GM23338 (cell line): ENCODE measurements at regions not wholly inside any gene's neighbourhood (a gene's known extent, or its start where the extent isn't known, plus 50 kb on each side); places are given as distances from the start of the nearest gene placed in this dataset.

Source experiments
- ATAC-seq: fragments of 200-7000 bp; cut with Tn5 transposase; 3 replicates; pipeline ENCODE4 v1.9.1; 2020
- DNase-seq: peaks from one replicate; pipeline ENCODE4 v3.0.0-alpha.2; 2015; ENCODE audit warnings: low spot score
- H2AFZ ChIP-seq: fragments of 200-600 bp; sonication (generic); 2 replicates; pipeline ENCODE4 v1.8.0; 2016; ENCODE audit warnings: antibody characterized with exemption, mild to moderate bottlenecking, moderate library complexity
- H3F3A ChIP-seq: fragments of 200-600 bp; sonication (generic); replicated peaks from 2 replicates; pipeline ENCODE4 v1.8.0; 2017; ENCODE audit warnings: antibody characterized with exemption, mixed run types, low read depth
- H3K27ac ChIP-seq: fragments of 200-600 bp; sonication (generic); 2 replicates; pipeline ENCODE4 v1.6.1; 2016; ENCODE audit warnings: low read depth
- H3K27me3 ChIP-seq: fragments of 200-600 bp; sonication (generic); 2 replicates; pipeline ENCODE4 v1.8.0; 2016; ENCODE audit warnings: mild to moderate bottlenecking, mixed run types, moderate library complexity; ENCODE audit not compliant: insufficient read depth
- H3K36me3 ChIP-seq: fragments of 200-600 bp; sonication (generic); 2 replicates; pipeline ENCODE4 v1.8.0; 2016; ENCODE audit warnings: mild to moderate bottlenecking; ENCODE audit not compliant: insufficient read depth
- H3K4me1 ChIP-seq: fragments of 200-600 bp; sonication (generic); 2 replicates; pipeline ENCODE4 v1.8.0; 2016; ENCODE audit warnings: mild to moderate bottlenecking, moderate library complexity; ENCODE audit not compliant: insufficient read depth
- H3K4me2 ChIP-seq: fragments of 200-600 bp; sonication (generic); 2 replicates; pipeline ENCODE4 v1.7.1; 2017; ENCODE audit warnings: mixed run types
- H3K4me3 ChIP-seq: fragments of 200-600 bp; sonication (generic); 2 replicates; pipeline ENCODE4 v1.6.1; 2016; ENCODE audit warnings: mixed run types
- H3K79me2 ChIP-seq: fragments of 200-600 bp; sonication (generic); replicated peaks from 2 replicates; pipeline ENCODE4 v1.8.0; 2017; ENCODE audit warnings: mild to moderate bottlenecking; ENCODE audit not compliant: insufficient read depth
- H3K9me2 ChIP-seq: fragments of 200-600 bp; sonication (generic); 2 replicates; pipeline ENCODE4 v1.8.0; 2017; ENCODE audit not compliant: insufficient read depth
- H4K20me1 ChIP-seq: fragments of 200-600 bp; sonication (generic); replicated peaks from 2 replicates; pipeline ENCODE4 v1.8.0; 2017; ENCODE audit warnings: mild to moderate bottlenecking; ENCODE audit not compliant: insufficient read depth
- H3K27ac Mint-ChIP-seq: 2 replicates; pipeline ENCODE4 v1.8.0; 2020; ENCODE audit warnings: inconsistent platforms, mild to moderate bottlenecking, moderate library complexity, mixed read lengths
- H3K27me3 Mint-ChIP-seq: 3 replicates; pipeline ENCODE4 v1.8.0; 2022; ENCODE audit warnings: low read depth, mild to moderate bottlenecking, moderate library complexity, mixed read lengths, inconsistent platforms; ENCODE audit not compliant: insufficient read depth, poor library complexity
- H3K36me3 Mint-ChIP-seq: 3 replicates; pipeline ENCODE4 v1.8.0; 2021; ENCODE audit warnings: low read depth, mild to moderate bottlenecking, inconsistent platforms, moderate library complexity, mixed read lengths
- H3K4me1 Mint-ChIP-seq: 3 replicates; pipeline ENCODE4 v1.8.0; 2020; ENCODE audit warnings: mild to moderate bottlenecking, inconsistent platforms, mixed read lengths
- H3K4me3 Mint-ChIP-seq: 3 replicates; pipeline ENCODE4 v1.8.0; 2021; ENCODE audit warnings: moderate library complexity, mild to moderate bottlenecking, inconsistent platforms, mixed read lengths
- H3K9me3 Mint-ChIP-seq: 3 replicates; pipeline ENCODE4 v1.8.0; 2020; ENCODE audit warnings: moderate library complexity, mild to moderate bottlenecking, inconsistent platforms, mixed read lengths
- CREB1 ChIP-seq: fragments of 250-450 bp; sonication (Bioruptor Pico); IDR thresholded peaks from 2 replicates; pipeline ENCODE4 v1.5.0; 2020; ENCODE audit warnings: low read depth, mild to moderate bottlenecking, moderate library complexity
- EZH2phosphoT487 ChIP-seq: fragments of 200-600 bp; sonication (generic); IDR thresholded peaks from one replicate; pipeline ENCODE4 v1.8.1; 2018; ENCODE audit warnings: antibody characterized with exemption; ENCODE audit not compliant: unreplicated experiment
- NANOG ChIP-seq: IDR thresholded peaks from 2 replicates; pipeline ENCODE4 v1.6.1; 2016; ENCODE audit warnings: antibody characterized with exemption, borderline replicate concordance
- POLR2AphosphoS5 ChIP-seq: IDR thresholded peaks from 2 replicates; pipeline ENCODE4 v1.6.1; 2016; ENCODE audit warnings: antibody characterized with exemption, low read depth
- STAT1 ChIP-seq: IDR thresholded peaks from one replicate; pipeline ENCODE4 v1.6.1; 2016; ENCODE audit warnings: antibody characterized with exemption; ENCODE audit not compliant: unreplicated experiment
- TF ChIP-seq, protein P1 (sequence below): IDR thresholded peaks from one replicate; pipeline ENCODE4 v1.6.1; 2018; ENCODE audit warnings: antibody characterized with exemption; ENCODE audit not compliant: unreplicated experiment
- TF ChIP-seq, protein P2 (sequence below): fragments of 250-450 bp; sonication (Bioruptor Pico); IDR thresholded peaks from 2 replicates; pipeline ENCODE4 v1.5.0; 2020; ENCODE audit warnings: mild to moderate bottlenecking, moderate library complexity

- Histone ChIP-seq H3K4me2 (no peak overlapping the region), H3K27ac (no peak overlapping the region), H3K4me1 (no peaks in the 10 kb centered on the region), H3K27me3 (no peaks in the 10 kb centered on the region), H3K79me2 (no peaks in the 10 kb centered on the region), H3K9me2 (no peaks in the 10 kb centered on the region), H2AFZ (no peak overlapping the region), H3F3A (no peaks in the 10 kb centered on the region), H3K36me3 (no peaks in the 10 kb centered on the region), H3K4me3 (no peak overlapping the region), H4K20me1 (no peaks in the 10 kb centered on the region)
- no peak for DNase-seq
- no peak for ATAC-seq
- H3K9me3 Mint-ChIP-seq: peaks cover 1% of the 10 kb centered on the region; the same call in 2 of the 3 replicates
- peaks cover 2% of the 10 kb centered on the region for H3K27me3 Mint-ChIP-seq
- no peak overlapping the region for H3K4me3 Mint-ChIP-seq
- TF ChIP-seq EZH2phosphoT487 (no peak), STAT1 (no peak), CREB1 (CRISPR knock-in tag) (no peak), POLR2AphosphoS5 (no peak), NANOG (no peak)
- TF ChIP-seq, protein P1, sequence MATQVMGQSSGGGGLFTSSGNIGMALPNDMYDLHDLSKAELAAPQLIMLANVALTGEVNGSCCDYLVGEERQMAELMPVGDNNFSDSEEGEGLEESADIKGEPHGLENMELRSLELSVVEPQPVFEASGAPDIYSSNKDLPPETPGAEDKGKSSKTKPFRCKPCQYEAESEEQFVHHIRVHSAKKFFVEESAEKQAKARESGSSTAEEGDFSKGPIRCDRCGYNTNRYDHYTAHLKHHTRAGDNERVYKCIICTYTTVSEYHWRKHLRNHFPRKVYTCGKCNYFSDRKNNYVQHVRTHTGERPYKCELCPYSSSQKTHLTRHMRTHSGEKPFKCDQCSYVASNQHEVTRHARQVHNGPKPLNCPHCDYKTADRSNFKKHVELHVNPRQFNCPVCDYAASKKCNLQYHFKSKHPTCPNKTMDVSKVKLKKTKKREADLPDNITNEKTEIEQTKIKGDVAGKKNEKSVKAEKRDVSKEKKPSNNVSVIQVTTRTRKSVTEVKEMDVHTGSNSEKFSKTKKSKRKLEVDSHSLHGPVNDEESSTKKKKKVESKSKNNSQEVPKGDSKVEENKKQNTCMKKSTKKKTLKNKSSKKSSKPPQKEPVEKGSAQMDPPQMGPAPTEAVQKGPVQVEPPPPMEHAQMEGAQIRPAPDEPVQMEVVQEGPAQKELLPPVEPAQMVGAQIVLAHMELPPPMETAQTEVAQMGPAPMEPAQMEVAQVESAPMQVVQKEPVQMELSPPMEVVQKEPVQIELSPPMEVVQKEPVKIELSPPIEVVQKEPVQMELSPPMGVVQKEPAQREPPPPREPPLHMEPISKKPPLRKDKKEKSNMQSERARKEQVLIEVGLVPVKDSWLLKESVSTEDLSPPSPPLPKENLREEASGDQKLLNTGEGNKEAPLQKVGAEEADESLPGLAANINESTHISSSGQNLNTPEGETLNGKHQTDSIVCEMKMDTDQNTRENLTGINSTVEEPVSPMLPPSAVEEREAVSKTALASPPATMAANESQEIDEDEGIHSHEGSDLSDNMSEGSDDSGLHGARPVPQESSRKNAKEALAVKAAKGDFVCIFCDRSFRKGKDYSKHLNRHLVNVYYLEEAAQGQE: no peak
- TF ChIP-seq, protein P2, sequence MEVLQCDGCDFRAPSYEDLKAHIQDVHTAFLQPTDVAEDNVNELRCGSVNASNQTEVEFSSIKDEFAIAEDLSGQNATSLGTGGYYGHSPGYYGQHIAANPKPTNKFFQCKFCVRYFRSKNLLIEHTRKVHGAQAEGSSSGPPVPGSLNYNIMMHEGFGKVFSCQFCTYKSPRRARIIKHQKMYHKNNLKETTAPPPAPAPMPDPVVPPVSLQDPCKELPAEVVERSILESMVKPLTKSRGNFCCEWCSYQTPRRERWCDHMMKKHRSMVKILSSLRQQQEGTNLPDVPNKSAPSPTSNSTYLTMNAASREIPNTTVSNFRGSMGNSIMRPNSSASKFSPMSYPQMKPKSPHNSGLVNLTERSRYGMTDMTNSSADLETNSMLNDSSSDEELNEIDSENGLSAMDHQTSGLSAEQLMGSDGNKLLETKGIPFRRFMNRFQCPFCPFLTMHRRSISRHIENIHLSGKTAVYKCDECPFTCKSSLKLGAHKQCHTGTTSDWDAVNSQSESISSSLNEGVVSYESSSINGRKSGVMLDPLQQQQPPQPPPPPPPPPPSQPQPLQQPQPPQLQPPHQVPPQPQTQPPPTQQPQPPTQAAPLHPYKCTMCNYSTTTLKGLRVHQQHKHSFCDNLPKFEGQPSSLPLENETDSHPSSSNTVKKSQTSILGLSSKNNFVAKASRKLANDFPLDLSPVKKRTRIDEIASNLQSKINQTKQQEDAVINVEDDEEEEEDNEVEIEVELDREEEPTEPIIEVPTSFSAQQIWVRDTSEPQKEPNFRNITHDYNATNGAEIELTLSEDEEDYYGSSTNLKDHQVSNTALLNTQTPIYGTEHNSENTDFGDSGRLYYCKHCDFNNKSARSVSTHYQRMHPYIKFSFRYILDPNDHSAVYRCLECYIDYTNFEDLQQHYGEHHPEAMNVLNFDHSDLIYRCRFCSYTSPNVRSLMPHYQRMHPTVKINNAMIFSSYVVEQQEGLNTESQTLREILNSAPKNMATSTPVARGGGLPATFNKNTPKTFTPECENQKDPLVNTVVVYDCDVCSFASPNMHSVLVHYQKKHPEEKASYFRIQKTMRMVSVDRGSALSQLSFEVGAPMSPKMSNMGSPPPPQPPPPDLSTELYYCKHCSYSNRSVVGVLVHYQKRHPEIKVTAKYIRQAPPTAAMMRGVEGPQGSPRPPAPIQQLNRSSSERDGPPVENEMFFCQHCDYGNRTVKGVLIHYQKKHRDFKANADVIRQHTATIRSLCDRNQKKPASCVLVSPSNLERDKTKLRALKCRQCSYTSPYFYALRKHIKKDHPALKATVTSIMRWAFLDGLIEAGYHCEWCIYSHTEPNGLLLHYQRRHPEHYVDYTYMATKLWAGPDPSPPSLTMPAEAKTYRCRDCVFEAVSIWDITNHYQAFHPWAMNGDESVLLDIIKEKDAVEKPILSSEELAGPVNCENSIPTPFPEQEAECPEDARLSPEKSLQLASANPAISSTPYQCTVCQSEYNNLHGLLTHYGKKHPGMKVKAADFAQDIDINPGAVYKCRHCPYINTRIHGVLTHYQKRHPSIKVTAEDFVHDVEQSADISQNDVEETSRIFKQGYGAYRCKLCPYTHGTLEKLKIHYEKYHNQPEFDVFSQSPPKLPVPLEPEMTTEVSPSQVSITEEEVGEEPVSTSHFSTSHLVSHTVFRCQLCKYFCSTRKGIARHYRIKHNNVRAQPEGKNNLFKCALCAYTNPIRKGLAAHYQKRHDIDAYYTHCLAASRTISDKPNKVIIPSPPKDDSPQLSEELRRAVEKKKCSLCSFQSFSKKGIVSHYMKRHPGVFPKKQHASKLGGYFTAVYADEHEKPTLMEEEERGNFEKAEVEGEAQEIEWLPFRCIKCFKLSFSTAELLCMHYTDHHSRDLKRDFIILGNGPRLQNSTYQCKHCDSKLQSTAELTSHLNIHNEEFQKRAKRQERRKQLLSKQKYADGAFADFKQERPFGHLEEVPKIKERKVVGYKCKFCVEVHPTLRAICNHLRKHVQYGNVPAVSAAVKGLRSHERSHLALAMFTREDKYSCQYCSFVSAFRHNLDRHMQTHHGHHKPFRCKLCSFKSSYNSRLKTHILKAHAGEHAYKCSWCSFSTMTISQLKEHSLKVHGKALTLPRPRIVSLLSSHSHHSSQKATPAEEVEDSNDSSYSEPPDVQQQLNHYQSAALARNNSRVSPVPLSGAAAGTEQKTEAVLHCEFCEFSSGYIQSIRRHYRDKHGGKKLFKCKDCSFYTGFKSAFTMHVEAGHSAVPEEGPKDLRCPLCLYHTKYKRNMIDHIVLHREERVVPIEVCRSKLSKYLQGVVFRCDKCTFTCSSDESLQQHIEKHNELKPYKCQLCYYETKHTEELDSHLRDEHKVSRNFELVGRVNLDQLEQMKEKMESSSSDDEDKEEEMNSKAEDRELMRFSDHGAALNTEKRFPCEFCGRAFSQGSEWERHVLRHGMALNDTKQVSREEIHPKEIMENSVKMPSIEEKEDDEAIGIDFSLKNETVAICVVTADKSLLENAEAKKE (CRISPR knock-in tag): no peak
- no peaks in the 10 kb centered on the region for H3K36me3 Mint-ChIP-seq
- no peak overlapping the region for H3K27ac Mint-ChIP-seq
- no peaks in the 10 kb centered on the region for H3K4me1 Mint-ChIP-seq
Observed at GRCh38 chr1:13948888-13949391, 249.0 kb downstream of the PRDM2 start.
